HepG2 (cell line): ENCODE measurements at regions not wholly inside any gene's neighbourhood (a gene's known extent, or its start where the extent isn't known, plus 50 kb on each side); places are given as distances from the start of the nearest gene placed in this dataset.

Experiments
- ATAC-seq: fragments of 200-7000 bp; cut with Tn5 transposase; 3 replicates; pipeline ENCODE4 v1.9.1; 2020; ENCODE audit warnings: mild to moderate bottlenecking, moderate library complexity
- BruUV-seq: library from RNA; stranded (reverse); fragments of 400-500 nt; replicated peaks from 2 replicates; lab custom pipeline; 2021; lab: Mats Ljungman, UMichigan
- CTCF ChIA-PET: fragments of 300-600 bp; formaldehyde crosslinking; extraction: SDS; loops from one replicate; lab custom pipeline; 2021; ENCODE audit warnings: low total read pairs, inconsistent platforms, low intra/inter-chr PET ratio; lab: Yijun Ruan, JAX
- POLR2A ChIA-PET: fragments of 350-600 bp; sonication (Branson Sonifier 250); formaldehyde crosslinking; loops from one replicate; lab custom pipeline; 2020; ENCODE audit warnings: antibody characterized with exemption, inconsistent platforms; lab: Yijun Ruan, JAX
- DNase-seq: peaks from one replicate; pipeline ENCODE4 v3.0.0-alpha.2; 2015; ENCODE audit warnings: low spot score
- FAIRE-seq: peaks from 3 replicates; lab custom pipeline; 2011; peaks lifted over from hg19 to GRCh38; lab: Jason Lieb, UNC
- H2AFZ ChIP-seq: one replicate; pipeline ENCODE4 v1.6.1; 2011; ENCODE audit warnings: low read length, inconsistent platforms
- H3K27ac ChIP-seq: fragments of 300-600 bp; 3 replicates; pipeline ENCODE4 v1.8.0; 2011; ENCODE audit warnings: mixed run types, mild to moderate bottlenecking, mixed read lengths, low read length, inconsistent platforms; ENCODE audit not compliant: insufficient read depth; ENCODE audit errors: extremely low read length
- H3K27me3 ChIP-seq, 2 experiments: fragments of 200-600 bp in 1 of 2; 2 replicates in 1 of 2; 3 replicates in 1 of 2; pipeline versions ENCODE4 v1.6.0 to v1.8.0; 2011; ENCODE audit warnings: low read length in 2 of 2, mild to moderate bottlenecking in 2 of 2, moderate library complexity in 2 of 2, inconsistent platforms in 1 of 2; ENCODE audit not compliant: insufficient read depth in 2 of 2, control insufficient read depth in 1 of 2
- H3K36me3 ChIP-seq, 2 experiments: fragments of 200-600 bp in 1 of 2; replicated peaks in 1 of 2; 2 replicates in 1 of 2; 3 replicates in 1 of 2; pipeline versions ENCODE4 v1.5.1 to v1.8.0; 2011; ENCODE audit warnings: low read length in 2 of 2, inconsistent platforms in 1 of 2; ENCODE audit not compliant: insufficient read depth in 2 of 2, control insufficient read depth in 1 of 2
- H3K4me1 ChIP-seq: 2 replicates; pipeline ENCODE4 v1.5.1; 2012; ENCODE audit warnings: low read length, inconsistent platforms; ENCODE audit not compliant: insufficient read depth
- H3K4me2 ChIP-seq: 2 replicates; pipeline ENCODE4 v1.6.0; 2011; ENCODE audit warnings: low read depth, low read length, inconsistent platforms
- H3K4me3 ChIP-seq, 3 experiments: fragments of 200-600 bp in 1 of 3; sonication (generic), shearing (Covaris generic) in 1 of 3; replicated peaks in 1 of 3; 2 replicates each; pipeline ENCODE4 v1.5.1; 2011 to 2016; ENCODE audit warnings: low read length in 3 of 3, inconsistent platforms in 2 of 3, low read depth in 2 of 3, mild to moderate bottlenecking in 2 of 3, control low read depth in 1 of 3, mixed read lengths in 1 of 3; ENCODE audit not compliant: insufficient read depth in 1 of 3
- H3K79me2 ChIP-seq: one replicate; pipeline ENCODE4 v1.6.1; 2011; ENCODE audit warnings: low read length, inconsistent platforms; ENCODE audit not compliant: insufficient read depth
- H3K9ac ChIP-seq: 2 replicates; pipeline ENCODE4 v1.6.0; 2011; ENCODE audit warnings: mild to moderate bottlenecking, low read depth, low read length, inconsistent platforms; ENCODE audit not compliant: insufficient read depth
- H3K9me3 ChIP-seq: 2 replicates; pipeline ENCODE4 v1.5.1; 2012; ENCODE audit warnings: mild to moderate bottlenecking, low read length
- H4K20me1 ChIP-seq: 2 replicates; pipeline ENCODE4 v1.6.0; 2011; ENCODE audit warnings: inconsistent platforms, mild to moderate bottlenecking, low read length, moderate library complexity; ENCODE audit not compliant: insufficient read depth
- HNRNPK ChIP-seq: fragments of 200-400 bp; formaldehyde crosslinking; IDR thresholded peaks from 2 replicates; pipeline ENCODE4 v1.6.1; 2018; ENCODE audit warnings: low read length, low read depth, moderate library complexity, mild to moderate bottlenecking; ENCODE audit not compliant: poor library complexity, severe bottlenecking
- MLXIP ChIP-seq: sonication (generic); formaldehyde crosslinking; IDR thresholded peaks from 2 replicates; pipeline ENCODE4 v1.9.0; 2021; ENCODE audit warnings: missing genetic modification reagents, borderline replicate concordance
- ZBTB26 ChIP-seq: IDR thresholded peaks from 2 replicates; pipeline ENCODE4 v1.6.1; 2016; ENCODE audit warnings: missing compliant biosample characterization, missing genetic modification reagents, borderline replicate concordance
- ZBTB42 ChIP-seq: sonication (generic); formaldehyde crosslinking; IDR thresholded peaks from 2 replicates; pipeline ENCODE4 v1.5.0; 2020; ENCODE audit warnings: mild to moderate bottlenecking, missing genetic modification reagents
- ZNF256 ChIP-seq: sonication (generic); formaldehyde crosslinking; conservative IDR thresholded peaks from 2 replicates; pipeline ENCODE4 v1.4.0; 2020; ENCODE audit warnings: missing genetic modification reagents
- ZNF563 ChIP-seq: sonication (generic); formaldehyde crosslinking; IDR thresholded peaks from 2 replicates; pipeline ENCODE4 v1.8.0; 2022; ENCODE audit warnings: mild to moderate bottlenecking, moderate library complexity, missing genetic modification reagents
- ZNF749 ChIP-seq: sonication (generic); formaldehyde crosslinking; IDR thresholded peaks from 2 replicates; pipeline ENCODE4 v1.8.0; 2022; ENCODE audit warnings: mild to moderate bottlenecking, missing genetic modification reagents, moderate library complexity, borderline replicate concordance
- ZNF776 ChIP-seq: sonication (generic); formaldehyde crosslinking; IDR thresholded peaks from 2 replicates; pipeline ENCODE4 v1.4.0; 2020; ENCODE audit warnings: mild to moderate bottlenecking, missing genetic modification reagents
- ZNF816 ChIP-seq: sonication (generic); formaldehyde crosslinking; IDR thresholded peaks from 2 replicates; pipeline ENCODE4 v1.8.0; 2022; ENCODE audit warnings: missing genetic modification reagents, mild to moderate bottlenecking, borderline replicate concordance
- WGBS: methylation state at CpG from one replicate; pipeline ENCODE4 v1.1.6; 2017; ENCODE audit warnings: low lambda C conversion rate; 5-methylcytosine and 5-hydroxymethylcytosine counted together
- in situ Hi-C: cut with HindIII; loops from 2 replicates; pipeline ENCODE4 v1.10.0; 2017; ENCODE audit warnings: low pct_unique_long_range_greater_than_20kb; ENCODE audit not compliant: extremely low pct_ligation_motif_present
- intact Hi-C: fragments of 100-400 bp; cut with micrococcal nuclease; formaldehyde crosslinking; loops from one replicate; pipeline ENCODE4 v1.10.0; 2022; ENCODE audit not compliant: unreplicated experiment

- H3K4me2 ChIP-seq, result no peak overlapping the region
- FAIRE-seq (no peak), ATAC-seq (no peak), DNase-seq (no peak)
- CTCF ChIA-PET, result no interaction called here
- H4K20me1 ChIP-seq, result no peaks in the 10 kb centered on the region
- no peak overlapping the region for H2AFZ ChIP-seq
- no peak overlapping the region for H3K9ac ChIP-seq
- H3K27ac ChIP-seq, result no peak overlapping the region
- H3K4me3 ChIP-seq, result no peak overlapping the region
- WGBS, result 25% methylated on average over 8 of the region's 10 CpGs
- intact Hi-C loops (loop anchor here (5.0 kb wide), 1 partner anchor 358 kb away; no protein-coding TSS in a partner anchor), in situ Hi-C loops (loop anchor here (5.0 kb wide), 1 partner anchor 268 kb away; no protein-coding TSS in a partner anchor)
- POLR2A ChIA-PET, result no interaction called here
- no peak for TF ChIP-seq MLXIP
- no peak for TF ChIP-seq ZBTB26 (CRISPR knock-in tag)
- TF ChIP-seq ZNF563 (CRISPR knock-in tag), result no peak
- no peak for TF ChIP-seq ZBTB42 (CRISPR knock-in tag)
- TF ChIP-seq ZNF776 (CRISPR knock-in tag), result no peak
- TF ChIP-seq ZNF816 (CRISPR knock-in tag), result no peak
- TF ChIP-seq ZNF256, result no peak
- TF ChIP-seq HNRNPK, result no peak
- no peak for TF ChIP-seq ZNF749 (CRISPR knock-in tag)
- BruUV-seq, result no TSS peak
- H3K4me1 ChIP-seq, result no peaks in the 10 kb centered on the region
- H3K9me3 ChIP-seq, result no peaks in the 10 kb centered on the region
- H3K27me3 ChIP-seq, result peaks cover 0 to 10% of the 10 kb centered on the region in 2 experiments; a peak in 1 of 5 replicates
- no peaks in the 10 kb centered on the region for H3K36me3 ChIP-seq
- H3K79me2 ChIP-seq, result no peaks in the 10 kb centered on the region
These were observed 73.7 kb downstream of the PHETA1 start for GRCh38 chr12:111295176-111295575.
